SH-SY5Y (cell line): ENCODE measurements at regions not wholly inside any gene's neighbourhood (a gene's known extent, or its start where the extent isn't known, plus 50 kb on each side); places are given as distances from the start of the nearest gene placed in this dataset.

Experiments used
- GATA2 ChIP-seq: IDR thresholded peaks from 2 replicates; pipeline ENCODE4 v1.6.1; 2011; ENCODE audit warnings: mild to moderate bottlenecking, low read depth, low read length
- GATA3 ChIP-seq: IDR thresholded peaks from 2 replicates; pipeline ENCODE4 v1.6.1; 2011; ENCODE audit warnings: low read depth, mild to moderate bottlenecking, low read length, moderate library complexity

- TF ChIP-seq GATA2 = no peak
- no peak for TF ChIP-seq GATA3
Measured at GRCh38 chr7:142389544-142389943, 131.7 kb upstream of the PRSS58 start.

GRCh38 chr7:142385491-142386340 is 127.9 kb upstream of the PRSS58 start:
- no peak for TF ChIP-seq GATA3
- TF ChIP-seq GATA2 = no peak

GRCh38 chr7:142384493-142384922 is 126.7 kb upstream of the PRSS58 start:
- TF ChIP-seq GATA3 = no peak
- no peak for TF ChIP-seq GATA2

GRCh38 chr7:142383841-142384492 is 126.1 kb upstream of the PRSS58 start:
- TF ChIP-seq GATA3 (no peak), GATA2 (no peak)

- TF ChIP-seq GATA2 (no peak), GATA3 (no peak)
Measured at GRCh38 chr7:142381727-142382390, 124.0 kb upstream of the PRSS58 start.

- TF ChIP-seq GATA2 (no peak), GATA3 (no peak)
Measured at GRCh38 chr7:142380069-142380468, 122.2 kb upstream of the PRSS58 start.

GRCh38 chr7:142379201-142379885 is 121.5 kb upstream of the PRSS58 start:
- TF ChIP-seq GATA2 = no peak
- no peak for TF ChIP-seq GATA3

GRCh38 chr7:142377567-142377966 is 119.7 kb upstream of the PRSS58 start:
- no peak for TF ChIP-seq GATA2
- no peak for TF ChIP-seq GATA3

- TF ChIP-seq GATA3 (no peak), GATA2 (no peak)
Measured at GRCh38 chr7:142376356-142376997, 118.6 kb upstream of the PRSS58 start.

GRCh38 chr7:142375710-142376313 is 118.0 kb upstream of the PRSS58 start:
- TF ChIP-seq GATA3 (no peak), GATA2 (no peak)

- TF ChIP-seq GATA2 (no peak), GATA3 (no peak)
Measured at GRCh38 chr7:142372727-142373126, 114.9 kb upstream of the PRSS58 start.

- no peak for TF ChIP-seq GATA2
- TF ChIP-seq GATA3 = no peak
Measured at GRCh38 chr7:142371586-142372377, 113.9 kb upstream of the PRSS58 start.

GRCh38 chr7:142365410-142365842 is 107.6 kb upstream of the PRSS58 start:
- TF ChIP-seq GATA3 = no peak
- no peak for TF ChIP-seq GATA2
